ENCODE measurements at regions not wholly inside any gene's neighbourhood (a gene's known extent, or its start where the extent isn't known, plus 50 kb on each side); places are given as distances from the start of the nearest gene placed in this dataset.
"Not testable (repeated sequence)": the region's sequence is repeated elsewhere in the genome, so short reads cannot be mapped to it uniquely, and the experiment has no call there.

- H3K9me3 ChIP-seq = peaks cover 0 to 4% of the 10 kb centered on the region in 2 donors
- no peak for DNase-seq (ENCODE audit: low spot score in 2 of 2)
- H3K4me3 ChIP-seq = no peak overlapping the region
- H3K4me1 ChIP-seq = no peaks in the 10 kb centered on the region
- H3K27me3 ChIP-seq = no peaks in the 10 kb centered on the region
- TF ChIP-seq CTCF (IDR thresholded peaks at IDR 0.05) = no peak
- no peaks in the 10 kb centered on the region for H3K36me3 ChIP-seq
- no peak overlapping the region for H3K27ac ChIP-seq
- intact Hi-C loops (cut with DNase I) = no loop called here
Observed at GRCh38 chr4:27412613-27413012, 552.0 kb downstream of the STIM2 start.

- intact Hi-C loops (cut with DNase I) = no loop called here
- no peak for TF ChIP-seq CTCF (IDR thresholded peaks at IDR 0.05)
- no peaks in the 10 kb centered on the region for H3K36me3 ChIP-seq
- H3K9me3 ChIP-seq = peaks cover 3 to 4% of the 10 kb centered on the region in 2 donors
- no peak for DNase-seq (ENCODE audit: low spot score in 2 of 2)
- H3K4me3 ChIP-seq = no peak overlapping the region
- no peak overlapping the region for H3K27ac ChIP-seq
- H3K4me1 ChIP-seq = no peaks in the 10 kb centered on the region
- H3K27me3 ChIP-seq = no peaks in the 10 kb centered on the region
Observed at GRCh38 chr4:27414887-27415731, 554.5 kb downstream of the STIM2 start.

GRCh38 chr4:27428661-27429060 is 568.0 kb downstream of the STIM2 start:
- Histone ChIP-seq H3K36me3 (no peaks in the 10 kb centered on the region), H3K27ac (no peak overlapping the region), H3K4me1 (no peaks in the 10 kb centered on the region), H3K27me3 (no peaks in the 10 kb centered on the region), H3K4me3 (no peak overlapping the region), H3K9me3 (no peaks in the 10 kb centered on the region)
- intact Hi-C loops (cut with DNase I) = no loop called here
- no peak for TF ChIP-seq CTCF (IDR thresholded peaks at IDR 0.05)
- no peak for DNase-seq (ENCODE audit: low spot score in 2 of 2)

- no peaks in the 10 kb centered on the region for H3K27me3 ChIP-seq
- H3K9me3 ChIP-seq = no peaks in the 10 kb centered on the region
- no peak overlapping the region for H3K4me3 ChIP-seq
- TF ChIP-seq CTCF (IDR thresholded peaks at IDR 0.05) = no peak
- H3K27ac ChIP-seq = no peak overlapping the region
- H3K36me3 ChIP-seq = no peaks in the 10 kb centered on the region
- intact Hi-C loops (cut with DNase I) = no loop called here
- no peak for DNase-seq (ENCODE audit: low spot score in 2 of 2)
- H3K4me1 ChIP-seq = no peaks in the 10 kb centered on the region
Observed at GRCh38 chr4:27429364-27429871, 568.8 kb downstream of the STIM2 start.

- no peak for TF ChIP-seq CTCF (IDR thresholded peaks at IDR 0.05)
- no peaks in the 10 kb centered on the region for H3K36me3 ChIP-seq
- no peak for DNase-seq (ENCODE audit: low spot score in 2 of 2)
- no peak overlapping the region for H3K27ac ChIP-seq
- no peaks in the 10 kb centered on the region for H3K4me1 ChIP-seq
- no peaks in the 10 kb centered on the region for H3K27me3 ChIP-seq
- intact Hi-C loops (cut with DNase I) = no loop called here
- H3K4me3 ChIP-seq = no peak overlapping the region
- no peaks in the 10 kb centered on the region for H3K9me3 ChIP-seq
Observed at GRCh38 chr4:27442146-27442545, 581.5 kb downstream of the STIM2 start.

- H3K36me3 ChIP-seq; intact Hi-C loops (cut with DNase I); H3K4me3 ChIP-seq; H3K27me3 ChIP-seq; H3K4me1 ChIP-seq; H3K9me3 ChIP-seq; H3K27ac ChIP-seq; DNase-seq (ENCODE audit: low spot score in 2 of 2): not testable (repeated sequence)
Observed at GRCh38 chr4:27442661-27443060, 582.0 kb downstream of the STIM2 start.

Measured in ascending aorta (tissue), 2 donors.